CMK (cell line): ENCODE measurements at regions not wholly inside any gene's neighbourhood (a gene's known extent, or its start where the extent isn't known, plus 50 kb on each side); places are given as distances from the start of the nearest gene placed in this dataset.
"Not testable (repeated sequence)": the region's sequence is repeated elsewhere in the genome, so short reads cannot be mapped to it uniquely, and the experiment has no call there.

Experiments used
- DNase-seq: peaks from one replicate; pipeline ENCODE4 v3.0.0-alpha.2; 2010; ENCODE audit warnings: low read depth

DNA sequence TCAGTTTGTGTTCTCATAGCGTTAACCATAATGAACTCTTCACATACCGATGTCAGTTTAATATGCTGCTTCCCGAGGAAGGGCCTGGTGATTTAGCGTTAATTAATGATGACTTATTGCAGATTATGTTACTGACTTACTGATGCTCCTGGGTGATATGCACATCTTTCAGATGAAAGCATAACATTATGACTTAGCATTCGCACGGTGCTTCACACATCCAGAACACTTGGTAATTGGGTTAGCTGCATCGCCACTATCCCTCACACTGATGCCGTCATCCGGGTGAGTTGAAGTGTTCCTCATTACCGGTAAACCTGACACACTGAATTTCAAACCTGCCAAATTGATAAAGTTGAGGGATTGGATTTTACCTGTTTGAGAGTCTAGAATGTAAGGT is 239.0 kb upstream of the PODXL start:
- DNase-seq = no peak

DNA sequence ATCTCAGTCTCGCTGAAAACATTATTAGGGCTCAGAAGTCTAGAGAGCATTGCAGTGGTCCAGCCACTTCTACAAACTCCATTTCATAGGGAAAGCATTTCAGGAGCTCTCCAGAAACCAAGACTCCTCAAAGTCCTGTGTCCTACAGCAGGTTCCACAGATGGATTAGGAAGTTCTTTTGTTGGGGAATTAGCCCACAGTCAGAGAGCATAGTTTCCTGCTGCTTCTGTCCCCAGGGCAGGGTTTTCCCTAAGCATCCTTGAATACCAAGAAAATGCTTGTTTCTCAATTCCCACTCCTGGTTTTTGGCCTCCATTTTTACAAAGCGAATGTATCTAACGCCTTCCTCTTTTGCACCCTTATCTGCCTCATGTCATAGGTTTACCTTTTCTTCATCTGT is 235.9 kb upstream of the PODXL start:
- no peak for DNase-seq

DNA sequence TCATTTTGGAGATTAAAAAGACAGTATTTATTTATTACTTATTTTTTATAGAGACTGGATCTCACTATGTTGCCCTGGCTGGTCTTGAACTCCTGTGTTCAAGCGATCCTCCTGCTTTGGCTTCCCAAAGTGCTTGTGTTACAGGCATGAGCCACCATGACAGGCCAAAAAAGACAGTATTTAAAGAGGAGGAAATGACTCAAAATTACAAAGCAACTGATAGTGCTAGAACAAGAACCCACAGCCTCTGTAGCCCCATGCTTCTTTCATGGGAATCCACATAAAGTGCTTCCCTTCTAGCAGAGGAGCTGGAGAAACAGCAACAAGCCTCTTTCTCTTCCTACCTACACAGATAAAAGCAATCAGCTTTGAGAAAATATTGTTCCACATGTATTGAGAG is 230.7 kb upstream of the PODXL start:
- DNase-seq = no peak

DNA sequence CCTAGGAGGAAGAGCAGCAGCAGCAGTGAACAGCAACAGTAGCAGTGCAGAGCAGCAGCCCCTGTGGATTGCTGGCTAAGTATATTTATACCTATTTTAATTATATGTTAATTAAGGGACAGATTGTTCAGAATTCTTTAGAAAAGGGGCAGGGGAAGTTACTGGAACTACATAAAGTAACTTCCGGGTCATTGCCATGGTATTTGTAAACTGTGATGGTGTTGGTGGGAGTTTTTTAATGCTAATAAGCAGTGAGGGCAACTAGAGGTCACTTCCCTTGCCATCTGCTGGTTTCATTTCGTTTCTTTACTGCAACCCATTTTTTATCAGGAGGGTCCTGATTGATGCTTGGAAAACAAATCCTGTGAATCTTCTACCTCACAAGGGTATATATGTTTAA is 229.8 kb upstream of the PODXL start:
- DNase-seq = no peak

DNA sequence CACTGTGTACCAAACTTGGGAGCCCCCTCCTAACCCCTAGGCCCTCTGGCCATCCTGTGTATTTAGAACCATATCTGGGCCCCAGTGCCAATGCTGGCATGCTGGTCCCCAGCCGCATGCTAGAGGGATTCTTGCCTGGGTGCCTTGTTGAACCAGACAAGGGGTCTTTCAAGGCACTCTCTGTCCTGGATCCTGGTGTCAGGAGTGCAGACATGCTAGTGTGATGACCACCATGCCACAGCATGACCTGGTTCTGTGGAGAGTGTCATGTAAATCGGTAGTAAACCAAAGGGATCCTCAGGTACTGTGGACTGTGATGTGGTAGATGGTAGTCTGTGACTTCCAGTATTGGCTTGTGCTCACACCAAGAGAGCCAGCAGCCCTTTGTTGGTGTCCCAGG is 222.2 kb upstream of the PODXL start:
- DNase-seq = no peak

DNA sequence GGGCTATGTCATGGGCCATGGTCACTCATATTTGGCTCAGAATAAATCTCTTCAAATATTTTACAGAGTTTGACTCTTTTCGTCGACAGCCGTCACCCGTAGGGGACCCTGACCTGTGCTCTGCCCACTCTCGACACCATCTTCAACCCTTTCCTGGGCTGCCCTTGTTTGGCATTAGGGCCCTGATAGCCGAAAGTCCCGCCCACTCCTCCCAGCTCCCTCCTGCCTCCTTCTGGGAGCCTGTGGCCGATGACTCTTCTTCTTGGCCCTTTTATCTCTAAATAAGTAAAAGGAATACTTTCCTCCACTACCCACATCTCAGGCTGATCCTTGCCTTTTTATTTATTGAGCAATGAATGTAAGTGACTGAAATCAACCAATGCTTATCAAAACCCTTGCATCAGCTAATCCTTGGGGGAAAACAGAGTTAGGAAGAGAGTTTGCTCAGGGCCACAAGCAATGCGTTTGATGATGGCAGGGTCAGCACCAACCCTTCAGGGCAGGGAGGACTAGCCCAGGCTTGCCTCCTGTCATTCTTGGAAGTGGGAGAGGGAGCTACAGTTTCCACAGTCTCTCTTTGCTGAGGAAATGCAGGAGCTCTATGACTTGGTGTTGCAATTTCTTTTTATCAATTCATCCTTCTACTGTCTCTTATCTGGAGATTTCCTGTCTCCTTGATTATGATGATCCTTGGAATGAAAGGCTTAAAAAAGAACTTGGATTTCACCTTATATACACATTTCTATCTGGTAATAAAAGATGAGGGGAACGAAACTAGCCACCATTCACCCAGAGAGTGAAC is 218.2 kb upstream of the PODXL start:
- DNase-seq = no peak

DNA sequence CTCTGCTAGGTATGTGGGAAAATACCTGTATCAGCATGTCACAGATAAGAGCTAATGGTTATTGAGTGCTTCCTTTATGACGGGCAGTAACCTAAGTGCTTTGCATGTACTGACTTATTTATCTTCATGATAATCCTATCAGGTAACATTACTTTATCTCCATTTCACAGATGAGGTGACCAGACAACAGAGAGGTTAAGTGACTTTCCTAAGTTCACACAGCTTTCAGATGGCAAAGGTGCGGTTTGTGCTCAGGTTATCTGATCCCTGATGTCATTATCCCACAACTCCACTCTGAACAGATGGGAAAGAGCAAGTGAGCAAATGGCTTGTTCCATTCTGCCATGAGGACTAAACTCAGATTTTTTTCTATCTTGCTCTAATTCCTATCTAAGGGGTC is 217.0 kb upstream of the PODXL start:
- no peak for DNase-seq

DNA sequence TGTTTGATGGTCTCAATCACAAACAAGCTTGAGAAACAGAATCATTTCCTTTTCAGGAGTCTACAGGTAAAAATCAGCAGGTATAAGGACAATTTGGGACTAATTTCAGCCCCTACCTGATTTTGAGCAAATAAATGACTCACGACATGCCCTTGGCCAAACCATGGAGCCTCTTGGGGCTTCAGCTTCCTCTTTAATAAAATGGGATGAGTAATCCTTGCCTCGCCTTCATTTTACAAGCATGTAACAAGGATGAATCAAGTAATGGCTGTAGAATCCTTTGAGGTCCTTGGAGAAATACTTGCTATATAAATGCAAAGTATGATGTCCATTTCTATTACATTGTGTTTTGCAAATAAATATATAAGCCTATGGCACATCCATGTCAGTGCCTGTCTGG is 212.8 kb upstream of the PODXL start:
- DNase-seq = no peak

DNA sequence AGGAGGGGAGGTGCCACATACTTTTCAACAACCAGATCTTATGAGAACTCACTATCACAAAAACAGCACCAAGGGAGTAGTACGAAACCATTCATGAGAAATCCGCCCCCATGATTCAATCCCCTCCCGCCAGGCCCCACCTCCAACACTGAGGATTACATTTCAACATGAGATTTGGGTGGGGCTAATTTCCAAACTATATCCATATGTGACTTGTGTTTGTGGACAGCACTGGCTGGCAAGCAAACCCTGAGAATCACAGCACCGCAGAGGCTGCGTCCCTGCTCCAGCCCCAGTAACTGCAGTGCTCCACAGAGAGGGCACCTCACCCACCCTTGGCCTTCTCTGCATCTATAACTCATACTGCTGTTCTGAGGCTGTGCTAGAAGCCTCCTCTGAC is 211.2 kb upstream of the PODXL start:
- DNase-seq = no peak

DNA sequence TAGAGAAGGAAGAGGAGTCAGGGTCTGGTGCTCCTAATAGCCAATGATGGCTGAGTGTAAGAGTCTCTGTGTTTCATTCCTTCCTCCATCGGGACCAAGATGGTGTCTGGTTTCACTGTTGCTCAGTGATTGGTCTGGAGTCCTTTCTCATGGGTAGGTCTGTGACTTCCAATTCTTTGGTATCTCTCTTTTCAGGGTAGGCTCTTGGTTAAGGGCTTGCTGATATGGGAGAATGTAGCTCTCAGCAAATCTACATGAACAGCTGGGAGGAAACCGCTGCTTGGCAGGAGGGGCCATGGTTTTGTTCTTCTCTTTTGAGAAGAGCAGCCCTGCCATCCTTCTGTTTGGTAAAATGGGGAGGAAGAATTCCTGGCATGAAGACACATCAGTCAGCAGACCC is 209.1 kb upstream of the PODXL start:
- DNase-seq = no peak

DNA sequence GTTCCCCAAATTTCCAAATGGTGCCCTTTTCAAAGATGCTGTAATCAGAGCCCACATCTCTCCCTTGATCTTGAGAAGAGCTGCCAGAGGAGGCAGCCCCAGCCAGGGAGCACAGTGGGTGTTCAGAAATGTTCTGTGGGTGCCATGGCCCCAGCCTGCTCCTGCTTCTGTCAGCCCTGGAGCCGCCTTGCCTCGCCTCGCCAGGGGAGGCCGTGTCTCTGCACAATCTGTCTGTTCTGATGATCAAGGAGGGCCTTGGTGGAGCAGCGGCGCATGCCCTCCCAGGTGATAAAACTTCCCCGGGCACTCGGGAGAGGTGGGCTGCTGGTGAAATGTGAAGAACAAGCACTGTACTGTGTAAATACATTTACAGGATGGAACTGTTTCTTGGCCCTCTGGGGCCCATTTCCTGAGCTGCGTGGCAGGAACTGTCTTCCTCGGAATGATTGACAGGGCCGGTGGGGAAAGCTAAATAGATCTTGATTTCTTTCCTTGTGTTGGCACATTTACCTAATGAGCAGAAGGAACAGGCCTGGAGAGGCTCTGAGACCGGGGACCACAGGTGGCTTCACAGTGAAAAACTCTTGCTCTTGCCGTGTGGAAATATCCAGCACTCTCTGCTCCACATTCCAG is 207.8 kb upstream of the PODXL start:
- DNase-seq = no peak

DNA sequence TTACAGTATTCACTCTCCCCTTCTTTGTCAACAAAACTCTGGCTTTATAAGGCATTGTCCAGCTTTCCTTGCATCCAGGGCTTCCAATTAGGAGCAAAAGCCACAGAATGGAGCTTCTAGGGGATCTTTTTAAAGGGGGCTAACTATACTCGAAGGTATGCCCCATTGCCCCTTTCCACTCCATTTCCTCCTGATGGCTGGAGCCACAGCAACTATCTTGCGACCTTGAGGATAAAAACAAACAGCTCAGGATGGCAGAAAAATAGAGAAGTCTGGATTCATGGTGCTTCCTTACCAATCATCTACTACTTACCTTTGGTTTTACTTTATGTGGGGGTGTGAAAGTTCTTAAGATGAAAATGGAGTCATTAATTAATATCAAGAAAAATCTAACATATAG is 206.3 kb upstream of the PODXL start:
- no peak for DNase-seq

DNA sequence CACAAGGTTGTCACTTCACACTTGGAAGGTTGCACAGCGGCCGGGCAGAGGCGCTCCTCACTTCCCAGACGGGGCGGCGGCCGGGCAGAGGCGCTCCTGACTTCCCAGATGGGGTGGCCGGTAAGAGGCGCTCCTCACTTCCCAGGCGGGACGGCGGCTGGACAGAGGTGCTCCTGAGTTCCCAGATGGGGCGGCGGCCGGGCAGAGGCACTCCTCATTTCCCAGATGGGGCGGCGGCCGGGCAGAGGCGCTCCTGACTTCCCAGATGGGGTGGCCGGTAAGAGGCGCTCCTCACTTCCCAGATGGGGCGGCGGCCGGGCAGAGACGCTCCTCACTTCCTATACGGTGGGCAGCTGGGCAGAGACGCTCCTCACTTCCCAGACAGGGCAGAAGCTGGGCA is 199.4 kb upstream of the PODXL start:
- not testable (repeated sequence) for DNase-seq

DNA sequence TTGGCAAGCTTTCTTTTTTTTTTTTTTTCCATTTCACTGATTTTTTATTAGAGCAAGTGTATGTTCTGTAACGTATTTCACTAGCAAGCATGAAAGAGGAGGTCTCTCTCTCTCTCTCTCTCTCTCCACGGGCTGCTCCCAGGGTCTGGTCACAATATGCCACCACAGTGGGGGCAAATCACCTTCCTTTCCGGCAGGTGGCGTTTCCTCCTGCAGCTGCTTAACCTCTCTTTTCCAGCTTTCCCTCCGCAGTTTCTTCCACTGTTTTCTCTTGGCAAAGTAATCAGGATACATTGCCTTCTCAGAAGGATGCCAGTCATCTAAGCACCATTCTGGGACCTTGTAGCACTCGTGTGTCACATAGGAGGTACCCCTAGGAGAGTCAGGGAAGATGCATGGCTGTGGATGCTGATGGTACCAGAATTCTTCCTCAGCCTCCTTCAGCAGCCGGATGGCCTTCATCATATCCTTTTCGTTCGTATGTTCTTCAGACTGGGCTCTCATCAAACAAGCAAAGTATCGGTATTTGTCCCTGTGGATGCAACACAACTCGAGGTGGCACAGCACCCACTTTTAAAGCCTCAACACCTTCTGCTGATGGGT is 197.3 kb upstream of the PODXL start:
- DNase-seq = no peak

DNA sequence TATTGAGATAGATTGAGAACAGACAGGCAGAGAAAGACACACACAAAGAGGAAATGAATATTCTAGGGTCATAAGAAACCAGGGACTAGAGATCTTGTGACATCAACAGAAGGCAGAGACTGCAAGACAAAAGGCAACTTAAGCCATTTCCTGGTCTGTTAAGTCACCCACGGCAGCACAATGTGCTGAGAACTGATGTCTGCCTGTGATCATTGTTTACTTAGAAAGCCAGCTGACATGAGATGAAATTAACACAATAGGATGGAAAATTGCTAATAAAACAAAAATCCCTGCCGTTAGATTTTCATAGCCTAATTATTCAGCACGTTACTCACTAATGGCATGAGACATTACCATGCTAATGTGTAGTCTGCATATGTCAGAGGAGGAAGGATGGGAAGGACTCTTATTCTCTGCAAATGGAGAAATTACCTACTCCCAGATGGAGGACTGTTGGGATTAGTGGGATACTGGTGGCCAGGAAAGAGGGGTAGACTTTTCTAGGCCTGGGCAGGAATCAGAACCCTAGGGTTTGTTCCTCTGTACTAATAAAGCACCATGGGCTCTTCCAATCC is 191.3 kb upstream of the PODXL start:
- no peak for DNase-seq

DNA sequence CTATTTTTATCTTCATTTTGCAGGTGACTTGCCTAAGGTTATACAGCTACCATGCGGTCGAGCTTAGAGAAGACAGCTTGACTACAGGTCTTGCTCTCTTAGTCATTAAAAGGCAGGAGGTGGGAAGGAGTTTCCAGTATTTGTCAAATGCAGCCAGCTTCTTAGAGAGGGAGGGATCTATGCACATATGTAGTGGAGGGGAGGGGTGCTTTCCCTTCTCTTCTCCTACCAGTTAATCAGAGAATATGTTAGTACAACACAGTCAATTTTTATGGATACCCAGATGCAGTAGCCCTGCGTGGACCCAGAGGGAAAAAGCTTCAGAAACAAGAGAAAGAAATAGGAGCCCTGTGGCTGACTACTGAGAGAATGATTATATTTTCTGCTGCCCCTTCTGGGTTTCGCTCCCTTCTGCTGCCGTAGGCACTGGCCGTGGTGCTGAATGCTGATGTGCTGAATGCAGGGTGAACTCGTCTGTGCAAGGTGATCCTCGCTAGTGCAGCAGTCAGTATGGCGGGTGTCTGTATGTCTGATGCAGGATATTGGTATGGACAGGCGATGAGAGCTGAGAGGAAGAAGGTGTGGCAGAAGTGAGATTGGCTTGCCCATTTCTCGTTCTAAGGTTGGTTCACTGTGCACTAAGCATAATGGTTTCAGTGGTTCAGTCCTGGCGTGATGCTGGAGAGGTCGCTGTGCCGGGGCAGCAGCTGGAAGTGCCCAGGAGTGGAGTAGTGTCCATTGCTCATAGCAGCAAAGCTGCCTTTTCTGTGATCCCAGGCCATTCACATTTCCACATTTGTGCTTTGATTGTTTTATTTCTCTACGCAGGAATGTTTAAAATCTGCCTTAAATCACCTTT is 189.2 kb upstream of the PODXL start:
- no peak for DNase-seq

DNA sequence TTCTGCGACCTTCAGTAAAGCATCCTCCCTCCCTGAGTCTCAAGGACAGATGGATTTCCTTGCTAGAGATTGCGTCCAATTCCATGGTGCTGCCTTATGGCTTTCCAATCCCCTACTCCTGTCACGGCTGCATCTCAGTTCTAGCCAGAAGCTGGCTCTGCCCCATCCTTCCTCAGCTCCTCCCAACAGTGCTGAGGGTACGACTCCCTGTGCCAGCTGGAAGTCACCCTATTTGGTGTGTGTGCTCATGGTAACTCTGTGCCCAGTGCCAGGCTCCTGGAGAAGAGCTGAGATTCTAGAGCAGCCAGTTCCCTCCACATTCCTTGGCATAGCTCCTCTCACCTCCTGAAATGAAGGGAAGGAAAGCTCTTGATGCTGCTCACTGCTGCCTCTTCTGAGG is 185.0 kb upstream of the PODXL start:
- DNase-seq = no peak

DNA sequence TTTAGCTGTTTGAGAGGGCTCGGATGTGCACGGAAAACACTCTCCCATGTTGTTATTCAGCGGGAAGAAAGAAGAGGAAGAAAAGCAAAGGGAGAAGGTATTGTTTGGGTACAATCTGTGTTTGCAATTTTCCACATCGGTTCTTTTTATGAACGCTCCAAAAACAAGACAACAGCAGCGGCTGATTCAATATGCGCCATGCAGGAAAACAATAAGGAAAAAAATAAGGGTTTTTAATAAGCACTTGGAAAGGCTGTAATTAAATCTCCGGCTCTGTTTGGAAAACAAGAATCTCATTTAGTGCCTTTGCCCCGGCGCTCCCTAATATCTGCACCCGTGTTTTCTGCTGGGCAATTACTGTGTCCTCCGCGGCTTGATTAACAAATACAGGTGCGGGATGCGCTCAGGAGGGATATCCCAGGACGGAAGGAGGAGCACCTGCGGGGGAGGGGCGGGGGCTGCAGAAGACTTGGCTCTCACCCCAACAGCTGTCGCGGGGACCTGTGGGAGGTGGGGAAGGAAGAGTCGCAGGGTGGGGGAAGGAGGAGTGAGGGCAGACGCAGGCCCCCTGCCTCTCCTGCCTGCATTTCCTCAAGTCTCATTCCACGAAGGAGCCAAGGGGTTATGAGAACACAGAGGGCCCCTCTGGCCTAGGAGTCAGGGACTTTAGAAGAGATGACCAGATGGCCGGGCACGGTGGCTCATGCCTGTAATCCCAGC is 181.5 kb upstream of the PODXL start:
- no peak for DNase-seq

DNA sequence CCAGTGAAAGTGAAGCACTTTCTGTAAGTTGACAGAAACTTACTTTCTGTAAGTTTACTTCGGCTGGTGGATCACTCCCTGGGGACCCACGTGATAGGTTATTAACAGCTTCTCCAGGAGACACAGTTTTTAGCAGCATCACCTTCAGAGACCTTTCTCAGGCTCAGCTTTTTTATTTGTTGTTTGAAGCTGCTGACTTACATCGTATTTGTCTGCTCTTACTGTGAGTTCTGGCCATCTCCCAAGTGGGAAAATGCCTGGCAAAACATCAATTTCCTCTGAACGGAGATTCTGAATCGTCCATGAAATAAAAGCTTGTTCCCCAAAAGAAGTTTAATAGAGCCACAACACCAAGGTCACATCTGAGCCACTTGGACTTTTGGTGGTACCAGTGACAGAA is 178.7 kb upstream of the PODXL start:
- DNase-seq = no peak

DNA sequence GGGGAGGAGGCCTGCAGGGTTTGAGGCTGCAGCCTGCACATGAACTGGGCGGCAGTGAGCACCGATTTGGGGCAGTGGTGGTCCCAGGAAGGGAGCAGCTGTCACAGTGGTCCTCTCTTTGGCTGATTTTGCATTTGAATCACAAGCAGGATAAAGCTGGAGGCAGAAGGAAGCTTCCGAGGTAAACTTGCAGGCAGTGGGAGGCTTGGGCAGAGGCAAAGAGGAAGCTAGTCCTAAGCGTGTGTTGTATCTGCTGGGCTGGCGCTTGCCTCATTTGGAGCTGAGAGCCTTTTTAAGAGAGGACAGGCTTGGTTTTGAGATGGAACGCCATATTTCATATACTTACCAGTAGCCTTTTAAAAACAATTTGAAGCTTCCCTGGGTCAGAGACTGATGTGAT is 177.2 kb upstream of the PODXL start:
- no peak for DNase-seq

DNA sequence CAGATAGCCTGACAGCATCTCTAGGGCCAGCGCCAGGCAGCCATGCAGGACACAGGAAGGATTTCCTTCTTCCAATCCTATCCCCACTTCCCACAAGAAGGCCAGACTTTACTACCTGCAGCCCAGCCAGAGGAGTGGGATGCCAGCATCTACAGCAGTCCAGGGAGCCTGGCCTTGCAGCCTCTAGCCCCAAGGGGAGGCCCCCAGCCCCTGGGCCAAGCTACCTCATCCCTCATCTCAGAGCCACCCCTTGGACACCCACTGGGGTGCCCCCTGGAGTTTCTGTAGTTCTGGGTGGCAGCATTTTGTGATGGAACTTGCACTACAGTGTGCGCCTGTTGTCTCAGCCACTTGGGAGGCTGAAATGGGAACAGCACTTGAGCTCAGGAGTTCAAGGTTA is 170.8 kb upstream of the PODXL start:
- DNase-seq = no peak

DNA sequence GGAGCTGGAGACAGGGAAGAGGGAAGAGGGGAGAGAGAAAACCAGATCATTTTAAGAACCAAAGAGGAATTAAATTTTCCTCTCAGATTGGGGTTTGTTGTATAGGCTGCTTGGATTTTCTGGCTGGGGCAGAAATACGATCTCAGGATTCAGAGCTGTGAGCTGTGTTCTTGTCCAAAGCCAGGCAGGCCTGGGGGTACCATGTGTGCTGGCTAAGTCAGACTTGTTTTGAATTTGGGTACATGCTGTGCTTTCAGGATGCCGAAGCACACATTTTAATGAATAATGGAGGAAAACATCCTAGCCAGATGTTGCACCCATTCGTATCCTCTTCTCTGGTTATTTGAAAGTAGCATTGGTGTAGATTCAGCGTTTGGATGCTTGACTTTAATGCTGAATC is 170.3 kb upstream of the PODXL start:
- no peak for DNase-seq
